ENCODE measurements at regions not wholly inside any gene's neighbourhood (a gene's known extent, or its start where the extent isn't known, plus 50 kb on each side); places are given as distances from the start of the nearest gene placed in this dataset.

DNA sequence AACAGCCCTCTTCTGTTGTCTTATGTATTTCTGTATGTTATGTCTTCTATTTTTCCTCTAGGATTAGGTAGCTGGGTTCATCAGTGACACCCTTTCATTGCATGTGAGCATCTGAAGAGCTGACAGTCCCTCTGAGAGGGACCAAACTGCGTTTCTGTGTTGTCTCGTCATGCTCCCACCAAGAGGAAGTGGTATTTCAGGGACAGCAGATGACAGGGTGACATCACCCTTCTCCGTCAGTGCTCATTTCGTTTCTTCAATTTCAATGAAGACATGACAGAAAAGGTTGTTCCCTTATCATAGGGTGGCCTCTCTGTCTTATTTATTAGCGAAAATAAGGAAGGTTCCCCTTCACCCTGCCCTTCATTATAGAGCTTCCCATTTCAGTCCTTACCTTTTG is 225.9 kb upstream of the NR4A3 start:
- no peak for DNase-seq
- H3K36me3 ChIP-seq (ENCODE audit: control insufficient read depth in 2 of 3, insufficient read depth in 3 of 3, low read length in 3 of 3), result no peaks in the 10 kb centered on the region
- no peak for FAIRE-seq
- no peak overlapping the region for H3K27ac ChIP-seq (ENCODE audit: low read depth in 2 of 2, low read length in 2 of 2)
- H3K9ac ChIP-seq (ENCODE audit: low read length in 3 of 3), result no peak overlapping the region
- TF ChIP-seq, protein P1, sequence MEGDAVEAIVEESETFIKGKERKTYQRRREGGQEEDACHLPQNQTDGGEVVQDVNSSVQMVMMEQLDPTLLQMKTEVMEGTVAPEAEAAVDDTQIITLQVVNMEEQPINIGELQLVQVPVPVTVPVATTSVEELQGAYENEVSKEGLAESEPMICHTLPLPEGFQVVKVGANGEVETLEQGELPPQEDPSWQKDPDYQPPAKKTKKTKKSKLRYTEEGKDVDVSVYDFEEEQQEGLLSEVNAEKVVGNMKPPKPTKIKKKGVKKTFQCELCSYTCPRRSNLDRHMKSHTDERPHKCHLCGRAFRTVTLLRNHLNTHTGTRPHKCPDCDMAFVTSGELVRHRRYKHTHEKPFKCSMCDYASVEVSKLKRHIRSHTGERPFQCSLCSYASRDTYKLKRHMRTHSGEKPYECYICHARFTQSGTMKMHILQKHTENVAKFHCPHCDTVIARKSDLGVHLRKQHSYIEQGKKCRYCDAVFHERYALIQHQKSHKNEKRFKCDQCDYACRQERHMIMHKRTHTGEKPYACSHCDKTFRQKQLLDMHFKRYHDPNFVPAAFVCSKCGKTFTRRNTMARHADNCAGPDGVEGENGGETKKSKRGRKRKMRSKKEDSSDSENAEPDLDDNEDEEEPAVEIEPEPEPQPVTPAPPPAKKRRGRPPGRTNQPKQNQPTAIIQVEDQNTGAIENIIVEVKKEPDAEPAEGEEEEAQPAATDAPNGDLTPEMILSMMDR (IDR thresholded peaks at IDR 0.05; ENCODE audit: borderline replicate concordance, extremely low read depth, insufficient read depth), result no peak
- intact Hi-C loops (cut with DNase I), result no loop called here
- no peak overlapping the region for H3K4me3 ChIP-seq (ENCODE audit: low read length in 3 of 3)
- H3K4me1 ChIP-seq (ENCODE audit: control insufficient read depth in 2 of 3, insufficient read depth in 2 of 3, low read depth in 1 of 3, low read length in 3 of 3), result no peaks in the 10 kb centered on the region
- no peaks in the 10 kb centered on the region for H3K9me3 ChIP-seq (ENCODE audit: control insufficient read depth in 2 of 3, insufficient read depth in 1 of 3, low read length in 3 of 3)
- H3K27me3 ChIP-seq (ENCODE audit: control insufficient read depth, insufficient read depth, low read length), result no peaks in the 10 kb centered on the region

DNA sequence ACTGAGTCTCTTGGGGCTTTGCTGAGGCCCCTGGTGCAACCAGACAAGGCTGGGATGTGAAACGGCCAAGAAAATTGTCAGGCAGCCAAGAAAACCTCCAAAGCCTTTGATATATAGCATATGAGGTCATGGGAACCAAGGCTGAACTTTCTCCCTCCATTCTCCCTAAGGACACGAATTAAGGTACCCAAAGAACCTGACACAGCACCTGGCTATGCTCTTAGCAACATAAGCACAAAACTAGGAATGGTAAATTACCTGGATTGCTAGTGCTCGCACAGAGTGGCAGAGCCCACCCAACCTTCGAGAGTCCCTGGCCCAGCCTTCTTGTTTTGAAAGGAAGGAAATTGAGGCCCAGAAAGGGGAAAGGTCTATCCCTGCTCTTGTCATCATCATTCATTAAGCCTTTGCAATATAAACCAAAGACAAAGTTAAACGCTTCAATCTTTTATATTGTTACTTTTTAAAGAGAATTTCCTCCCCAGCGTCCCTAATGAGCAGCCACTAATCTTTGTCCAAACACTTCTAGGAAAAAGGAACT is 220.0 kb upstream of the NR4A3 start:
- intact Hi-C loops (cut with DNase I), result no loop called here
- DNase-seq (peak in 3 of 5 donors; percentile 29 to 91 (median 78)), FAIRE-seq (no peak)
- Histone ChIP-seq H3K27ac (ENCODE audit: low read depth in 2 of 2, low read length in 2 of 2) (peak overlapping the region in 1 of 2 donors; percentile 59), H3K4me3 (ENCODE audit: low read length in 3 of 3) (no peak overlapping the region), H3K9ac (ENCODE audit: low read length in 3 of 3) (no peak overlapping the region), H3K9me3 (ENCODE audit: control insufficient read depth in 2 of 3, insufficient read depth in 1 of 3, low read length in 3 of 3) (no peaks in the 10 kb centered on the region), H3K36me3 (ENCODE audit: control insufficient read depth in 2 of 3, insufficient read depth in 3 of 3, low read length in 3 of 3) (no peaks in the 10 kb centered on the region), H3K27me3 (ENCODE audit: control insufficient read depth, insufficient read depth, low read length) (no peaks in the 10 kb centered on the region), H3K4me1 (ENCODE audit: control insufficient read depth in 2 of 3, insufficient read depth in 2 of 3, low read depth in 1 of 3, low read length in 3 of 3) (no peaks in the 10 kb centered on the region)
- TF ChIP-seq, protein P1 (IDR thresholded peaks at IDR 0.05; ENCODE audit: borderline replicate concordance, extremely low read depth, insufficient read depth), result no peak

DNA sequence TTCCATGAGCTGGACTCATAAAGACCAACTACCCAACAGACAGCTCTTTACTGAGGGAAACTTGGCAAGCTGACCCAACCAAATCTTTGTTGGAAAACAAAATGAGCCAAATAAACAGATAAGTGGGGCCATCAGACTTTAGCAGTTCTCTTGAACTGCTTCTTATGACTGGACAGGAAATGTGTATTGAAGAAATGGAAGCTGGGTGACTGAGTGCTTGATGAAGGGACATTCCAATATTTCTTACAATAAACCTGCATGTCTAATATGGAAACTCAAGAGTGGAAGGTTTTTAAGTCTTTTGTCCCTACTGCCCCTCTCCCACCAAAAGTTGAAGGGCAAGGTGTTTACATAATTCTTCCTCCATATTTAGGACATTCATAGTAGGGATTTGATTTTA is 218.8 kb upstream of the NR4A3 start:
- Histone ChIP-seq H3K9ac (ENCODE audit: low read length in 3 of 3) (no peak overlapping the region), H3K36me3 (ENCODE audit: control insufficient read depth in 2 of 3, insufficient read depth in 3 of 3, low read length in 3 of 3) (no peaks in the 10 kb centered on the region), H3K4me1 (ENCODE audit: control insufficient read depth in 2 of 3, insufficient read depth in 2 of 3, low read depth in 1 of 3, low read length in 3 of 3) (no peaks in the 10 kb centered on the region), H3K9me3 (ENCODE audit: control insufficient read depth in 2 of 3, insufficient read depth in 1 of 3, low read length in 3 of 3) (no peaks in the 10 kb centered on the region), H3K27ac (ENCODE audit: low read depth in 2 of 2, low read length in 2 of 2) (peak overlapping the region in 1 of 2 donors; percentile 45), H3K27me3 (ENCODE audit: control insufficient read depth, insufficient read depth, low read length) (no peaks in the 10 kb centered on the region), H3K4me3 (ENCODE audit: low read length in 3 of 3) (no peak overlapping the region)
- FAIRE-seq (no peak), DNase-seq (no peak)
- intact Hi-C loops (cut with DNase I), result no loop called here
- TF ChIP-seq, protein P1 (IDR thresholded peaks at IDR 0.05; ENCODE audit: borderline replicate concordance, extremely low read depth, insufficient read depth), result no peak

Data from kidney (tissue), 13 donors.